Retina (tissue), 1 donor: ENCODE measurements at regions not wholly inside any gene's neighbourhood (a gene's known extent, or its start where the extent isn't known, plus 50 kb on each side); places are given as distances from the start of the nearest gene placed in this dataset.
"Not testable (repeated sequence)": the region's sequence is repeated elsewhere in the genome, so short reads cannot be mapped to it uniquely, and the experiment has no call there.

Source experiments
- DNase-seq: peaks from one replicate; pipeline ENCODE4 v3.0.0-alpha.2; 2016

DNA sequence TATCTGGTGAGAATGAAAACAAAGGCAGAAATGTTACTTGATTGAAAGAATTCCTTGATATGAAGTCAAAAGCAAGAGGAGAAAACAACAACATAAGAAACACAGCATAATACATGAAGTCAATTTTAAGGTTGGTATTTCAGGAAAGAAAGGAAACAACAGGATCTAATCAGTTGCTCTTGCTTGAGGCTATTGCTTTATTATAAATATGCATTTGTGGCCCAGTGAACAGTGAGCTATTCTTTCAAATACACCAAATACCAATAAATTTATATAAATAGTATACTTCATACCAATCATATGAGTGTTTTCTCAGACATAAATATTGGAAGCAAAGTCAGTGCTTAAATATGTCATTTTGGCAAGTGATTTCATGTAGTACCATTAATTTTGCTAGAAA, 806.6 kb downstream of the NXPH1 start:
- DNase-seq = no peak

DNA sequence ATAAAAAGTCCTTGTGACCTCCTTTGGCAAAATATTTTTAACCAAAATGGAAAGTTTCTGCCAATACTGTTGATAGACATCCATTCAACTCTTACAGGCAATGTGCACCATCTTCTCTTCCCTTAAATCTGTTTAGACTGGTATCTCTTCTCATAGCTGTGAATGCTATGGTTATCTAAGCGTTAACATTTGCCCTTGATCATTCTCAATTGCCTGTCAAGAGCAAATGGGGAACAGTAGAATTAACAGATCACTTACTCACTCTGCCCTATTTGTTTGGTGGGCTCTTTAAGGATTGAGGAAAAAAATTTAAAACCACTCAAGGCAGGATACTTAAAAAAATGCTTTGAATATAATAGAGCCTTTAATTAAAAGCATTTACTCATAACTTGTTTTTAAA, 808.4 kb downstream of the NXPH1 start:
- no peak for DNase-seq

DNA sequence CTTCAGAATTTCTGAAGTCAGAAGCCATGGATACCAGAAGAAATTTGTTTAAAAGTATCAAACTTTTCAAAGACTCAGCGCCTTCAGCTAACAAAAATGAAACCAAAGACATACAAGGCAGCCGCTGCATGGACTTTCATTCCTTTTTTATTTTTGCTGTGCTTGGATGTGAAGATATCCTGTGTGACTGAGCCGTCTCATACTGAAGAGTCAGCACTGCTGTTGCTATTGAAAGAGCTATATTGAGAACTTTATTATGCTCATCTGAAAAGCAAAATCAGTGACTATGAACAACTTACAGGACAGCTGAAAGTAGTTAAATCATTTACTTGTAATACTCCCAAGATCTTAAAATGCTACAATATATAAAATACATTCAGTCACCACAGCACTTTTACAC, 809.2 kb downstream of the NXPH1 start:
- DNase-seq = no peak

DNA sequence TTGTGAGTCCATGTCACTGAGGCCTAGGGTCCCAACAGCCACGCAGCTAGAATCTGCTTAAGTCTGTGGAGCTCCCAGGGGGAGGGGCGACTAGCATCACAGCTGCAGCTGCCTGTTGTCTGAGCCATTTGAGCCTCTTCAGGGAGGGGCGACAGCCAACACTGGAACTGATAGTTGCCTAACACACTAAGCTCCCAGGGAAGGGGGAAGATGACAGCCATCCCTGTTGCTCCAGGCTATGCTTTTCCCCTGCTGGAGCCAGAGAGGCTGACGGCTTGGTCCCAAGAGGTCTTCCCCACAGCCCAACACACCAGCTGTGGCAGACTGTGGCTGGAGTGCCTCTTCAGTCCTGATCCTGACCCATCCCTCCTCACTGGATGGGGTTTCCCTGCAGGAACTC, 817.5 kb downstream of the NXPH1 start:
- no peak for DNase-seq

DNA sequence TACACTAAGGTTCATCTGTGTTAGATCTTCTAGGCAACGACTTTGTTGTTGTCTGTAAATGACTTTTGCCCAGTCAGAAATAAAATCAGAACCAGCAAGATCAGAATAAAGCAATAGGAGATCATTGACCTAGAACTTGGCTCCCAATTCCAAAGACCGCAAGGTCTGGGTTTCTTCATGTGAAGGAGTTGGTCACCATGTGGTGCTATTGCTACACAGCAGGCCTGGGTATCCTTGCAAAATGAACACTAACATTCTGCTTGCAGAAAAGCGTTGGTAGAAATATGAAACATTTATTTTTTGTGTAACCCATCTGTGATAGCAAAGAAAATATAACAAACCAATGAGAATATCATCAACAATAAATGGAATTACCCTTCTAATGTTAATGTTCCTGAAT, 831.0 kb downstream of the NXPH1 start:
- no peak for DNase-seq

DNA sequence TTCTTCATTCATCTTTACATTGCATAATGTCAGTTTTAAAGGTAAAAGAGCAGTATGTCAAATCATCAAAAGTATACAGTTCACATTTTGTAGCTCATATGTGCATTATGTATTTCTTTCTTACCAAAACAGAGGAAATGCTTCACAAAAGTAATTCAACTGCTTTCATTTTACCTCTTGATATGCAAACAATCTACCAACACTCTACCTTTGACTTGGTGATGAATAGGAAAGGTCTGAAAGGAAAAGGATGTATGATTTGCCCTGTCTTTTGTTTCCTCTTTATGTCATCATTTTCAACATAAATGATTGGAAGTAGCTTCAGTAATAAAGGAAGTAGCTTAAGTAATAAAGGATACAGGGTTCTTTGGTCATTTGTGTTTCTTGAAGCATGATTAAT, 846.7 kb downstream of the NXPH1 start:
- no peak for DNase-seq

DNA sequence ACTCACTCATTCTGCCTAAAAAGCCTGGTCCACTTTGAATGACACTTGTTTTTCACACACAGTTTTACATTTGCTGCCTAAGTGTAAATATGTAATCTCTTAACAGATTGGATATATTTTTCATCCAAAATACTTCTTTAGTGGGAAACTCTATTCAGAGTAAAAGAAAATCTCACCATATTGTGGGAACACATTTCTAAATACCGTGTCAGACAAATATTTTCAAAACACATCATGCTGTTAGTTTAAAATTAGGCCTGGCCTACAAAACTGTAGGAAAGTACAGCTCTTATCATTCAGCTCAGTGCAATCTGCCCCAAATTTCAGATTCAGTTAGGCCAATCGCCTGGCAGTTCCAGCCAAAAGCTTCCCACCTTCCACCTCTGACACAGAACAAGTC, 849.8 kb downstream of the NXPH1 start:
- DNase-seq = no peak

DNA sequence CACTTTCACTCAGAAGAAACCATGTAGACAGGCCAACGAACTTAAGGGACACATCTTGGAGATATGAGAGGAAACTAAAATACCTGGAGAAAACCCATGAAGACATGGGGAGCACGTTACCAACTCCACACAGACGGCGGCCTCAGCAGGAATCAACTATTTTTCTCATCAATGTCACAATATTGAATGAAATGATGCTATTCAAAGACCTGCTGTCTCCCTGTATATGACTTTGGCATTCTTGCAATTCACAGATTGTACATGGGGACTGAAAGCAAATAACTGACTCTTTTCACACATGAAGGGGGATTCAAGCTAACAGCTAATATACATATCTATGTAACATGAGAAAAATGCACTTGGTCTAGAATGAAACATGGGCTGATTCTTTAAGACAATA, 869.0 kb downstream of the NXPH1 start:
- no peak for DNase-seq

DNA sequence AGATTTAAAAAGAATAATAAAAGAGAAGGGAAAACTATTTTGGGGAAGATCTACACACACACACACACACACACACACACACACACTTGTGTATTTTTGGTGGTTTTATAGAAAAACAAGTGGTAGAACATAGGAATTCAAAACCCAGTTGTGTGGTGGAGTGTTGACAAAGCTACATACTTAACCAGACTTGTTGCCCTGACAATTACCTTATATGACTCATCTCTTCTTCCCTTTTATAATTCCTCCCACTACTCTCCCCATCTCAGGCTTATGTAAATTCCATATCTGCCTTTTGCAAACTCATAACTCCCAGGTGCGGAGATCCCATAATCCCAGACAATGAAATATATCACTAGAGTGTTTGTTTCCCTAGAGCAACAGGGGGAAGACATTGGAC, 873.7 kb downstream of the NXPH1 start:
- DNase-seq = no peak

DNA sequence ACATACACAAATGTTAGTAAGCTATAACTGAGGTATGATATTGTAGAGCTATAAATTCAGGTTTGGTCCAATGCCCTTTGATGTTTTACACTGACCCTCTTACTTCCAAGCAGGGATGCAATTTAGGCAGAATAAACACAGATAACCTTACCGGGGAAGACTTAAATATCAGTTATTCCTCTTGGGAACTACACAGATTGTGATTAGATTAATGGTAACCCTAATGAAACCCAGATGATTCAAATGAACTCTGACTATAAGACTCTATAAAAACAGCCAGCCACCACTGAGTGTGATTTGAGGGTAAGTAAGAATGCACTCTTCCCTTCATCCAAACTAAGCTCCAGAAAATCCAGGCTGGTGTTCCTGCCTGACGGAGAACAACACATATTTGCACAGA, 891.1 kb downstream of the NXPH1 start:
- no peak for DNase-seq

DNA sequence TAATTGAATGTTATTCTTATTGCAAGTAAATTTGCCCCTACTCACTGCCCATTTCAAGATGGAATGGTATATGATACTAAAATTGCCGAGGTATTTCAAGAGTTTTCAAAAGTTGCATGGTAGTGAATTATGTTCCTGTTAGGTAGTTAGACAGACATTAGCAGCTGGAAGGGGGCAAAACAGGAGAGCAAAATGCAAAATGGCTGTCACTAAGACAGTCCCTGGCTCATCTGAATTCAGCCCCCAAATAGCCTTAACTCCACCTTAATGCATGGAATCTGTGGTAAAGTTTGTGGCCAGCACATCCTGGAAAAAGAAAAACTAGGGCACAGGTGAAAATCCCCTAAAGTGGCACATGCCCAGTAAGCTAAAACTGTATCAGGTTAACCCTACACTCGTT, 894.9 kb downstream of the NXPH1 start:
- no peak for DNase-seq

DNA sequence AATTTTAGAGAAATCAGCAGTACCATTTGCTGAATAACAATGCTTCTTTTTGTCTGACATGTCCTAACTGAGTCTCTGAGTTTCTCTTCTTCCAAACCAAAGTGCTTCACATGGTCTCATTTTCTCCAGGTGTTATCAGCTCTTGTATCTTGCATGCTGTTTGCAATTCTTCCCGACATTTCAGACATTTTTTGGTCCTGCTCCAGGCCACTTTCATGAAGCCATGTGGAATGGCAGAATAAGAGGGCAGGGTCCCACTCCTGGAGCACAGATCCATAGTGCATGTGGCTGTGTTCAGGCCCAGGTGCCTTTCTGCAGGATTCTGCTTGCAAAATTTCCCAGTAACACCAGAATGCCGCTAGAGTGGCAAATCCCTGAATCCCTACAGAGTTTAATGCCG, 916.2 kb downstream of the NXPH1 start:
- no peak for DNase-seq

DNA sequence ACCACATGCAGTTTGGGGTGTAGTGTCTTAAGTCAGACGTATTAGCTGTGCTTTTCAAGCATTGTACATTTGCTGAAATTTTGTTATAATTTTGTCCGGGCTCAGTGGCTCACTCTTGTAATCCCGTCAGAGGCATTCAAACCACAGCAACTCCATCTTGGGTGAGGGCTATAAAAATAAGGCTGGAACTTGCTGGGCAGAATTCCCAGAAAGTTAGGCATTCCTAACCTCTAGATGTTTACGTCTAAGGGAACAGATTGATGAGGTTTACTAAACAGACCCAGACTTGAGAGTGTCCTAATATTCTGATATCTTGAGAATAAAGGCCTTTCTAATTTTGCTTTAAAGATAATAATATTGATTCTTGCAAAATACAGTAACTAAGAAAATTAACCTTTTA, 957.8 kb downstream of the NXPH1 start:
- DNase-seq = no peak

DNA sequence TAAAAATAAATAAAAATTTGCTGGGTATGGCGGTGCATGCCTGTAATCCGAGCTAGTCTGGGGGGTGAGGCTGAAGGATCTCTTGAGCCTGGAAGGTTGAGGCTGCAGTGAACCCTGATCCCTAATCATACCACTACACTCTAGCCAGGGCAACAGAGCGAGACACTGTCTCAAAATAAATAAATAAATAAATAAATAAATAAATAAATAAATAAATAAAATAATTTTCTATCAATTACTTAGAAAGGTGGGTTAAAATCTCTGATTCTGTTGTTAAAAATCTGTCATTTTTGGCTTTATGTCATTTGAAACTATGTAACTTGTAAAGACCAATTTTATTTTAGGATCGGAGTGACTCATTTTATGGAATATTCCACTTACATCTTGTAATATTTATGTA, 958.6 kb downstream of the NXPH1 start:
- no peak for DNase-seq

DNA sequence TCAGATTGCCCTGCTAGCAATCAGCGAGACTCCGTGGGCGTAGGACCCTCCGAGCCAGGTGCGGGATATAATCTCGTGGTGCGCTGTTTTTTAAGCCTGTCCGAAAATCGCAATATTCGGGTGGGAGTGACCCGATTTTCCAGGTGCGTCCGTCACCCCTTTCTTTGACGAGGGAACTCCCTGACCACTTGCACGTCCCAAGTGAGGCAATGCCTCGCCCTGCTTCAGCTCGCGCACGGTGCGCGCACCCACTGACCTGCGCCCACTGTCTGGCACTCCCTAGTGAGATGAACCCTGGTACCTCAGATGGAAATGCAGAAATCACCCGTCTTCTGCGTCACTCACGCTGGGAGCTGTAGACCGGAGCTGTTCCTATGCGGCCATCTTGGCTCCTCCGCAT, 971.0 kb downstream of the NXPH1 start:
- not testable (repeated sequence) for DNase-seq

DNA sequence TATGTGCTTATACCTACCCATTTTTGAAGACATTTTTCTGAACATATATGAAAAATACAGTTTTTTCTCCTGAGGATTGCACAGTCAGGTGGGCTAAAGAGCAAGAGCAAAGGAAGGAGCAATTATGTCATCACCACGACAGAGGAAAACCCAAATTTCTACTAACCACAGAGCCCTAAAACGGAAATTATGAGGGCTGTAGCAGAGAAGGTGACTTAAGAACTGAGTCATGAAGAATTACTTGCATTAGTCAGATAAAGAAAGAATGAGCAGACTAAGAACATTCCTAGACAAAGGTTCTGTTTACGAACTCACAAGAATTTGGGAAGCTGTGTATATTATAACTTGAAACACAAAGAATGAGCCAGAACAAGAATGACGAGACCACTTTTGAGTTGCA, 974.4 kb downstream of the NXPH1 start:
- DNase-seq = no peak

DNA sequence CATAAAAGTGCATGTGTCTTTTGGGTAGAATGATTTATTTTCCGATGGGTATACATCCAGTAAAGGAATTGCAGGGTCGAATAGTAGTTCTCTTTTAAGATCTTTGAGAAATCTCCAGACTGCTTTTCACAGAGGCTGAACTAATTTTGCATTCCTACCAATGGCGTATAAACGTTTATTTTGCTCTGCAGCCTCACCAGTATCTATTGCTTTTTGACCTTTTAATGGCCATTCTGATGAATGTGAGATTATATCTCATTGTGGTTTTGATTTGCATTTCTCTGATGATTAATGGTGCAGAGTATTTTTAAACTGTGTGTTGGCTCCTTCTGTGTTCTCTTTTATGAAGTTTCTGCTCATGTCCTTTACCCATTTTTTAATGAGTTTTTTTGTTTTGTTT, 1020.1 kb downstream of the NXPH1 start:
- no peak for DNase-seq

DNA sequence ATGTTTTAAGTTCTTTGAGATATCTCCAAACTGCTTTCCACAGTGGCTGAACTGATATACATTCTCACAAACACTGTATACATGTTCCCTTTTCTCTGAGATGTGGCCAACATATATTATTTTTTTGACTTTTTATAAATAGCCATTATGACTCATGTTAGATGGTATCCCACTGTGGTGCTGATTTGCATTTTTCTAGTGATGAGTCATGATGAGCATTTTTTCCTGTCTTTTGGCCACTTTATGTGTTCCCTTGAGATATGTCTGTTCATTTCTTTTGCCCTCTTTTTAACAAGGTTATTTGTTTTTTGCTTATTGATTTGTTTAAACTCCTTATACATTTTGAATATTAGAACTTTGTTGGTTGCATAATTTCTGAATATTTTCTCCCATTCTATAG, 1055.1 kb downstream of the NXPH1 start:
- no peak for DNase-seq

DNA sequence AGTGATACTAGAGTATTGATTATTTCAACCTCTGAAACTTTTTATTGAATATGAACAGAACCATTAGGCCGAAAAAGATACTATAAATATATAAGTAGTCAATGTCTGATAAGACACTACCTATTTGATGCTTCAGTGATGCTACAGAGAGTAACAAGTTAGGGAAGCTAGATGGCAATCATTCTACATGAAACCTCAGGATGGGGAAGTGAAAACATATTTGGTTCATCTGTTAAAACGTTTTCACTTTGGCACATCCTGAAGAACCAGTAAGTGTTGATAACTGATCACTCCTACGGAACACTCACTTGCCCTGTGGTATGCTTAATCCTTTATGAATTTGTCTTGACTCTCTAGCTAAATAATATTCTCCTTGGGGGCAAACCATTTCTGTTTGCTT, 1064.9 kb downstream of the NXPH1 start:
- no peak for DNase-seq

DNA sequence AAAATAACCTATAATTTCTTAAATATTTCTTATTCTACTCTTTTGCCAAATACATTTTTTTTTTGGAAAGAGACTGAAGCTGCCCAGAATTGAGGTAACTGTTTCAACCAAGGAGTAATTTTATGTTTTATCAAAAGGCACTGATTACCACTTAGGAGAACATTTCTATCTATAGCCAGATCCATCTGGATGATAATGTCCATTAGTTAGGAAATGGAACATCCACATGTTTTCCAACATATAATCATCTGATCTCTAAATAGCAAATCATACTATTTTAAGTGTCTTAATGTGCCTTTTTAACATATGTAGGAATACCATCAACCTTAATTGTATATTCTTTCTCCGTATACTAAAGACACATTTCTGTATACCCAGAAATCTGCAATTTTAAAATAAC, 1068.9 kb downstream of the NXPH1 start:
- no peak for DNase-seq

DNA sequence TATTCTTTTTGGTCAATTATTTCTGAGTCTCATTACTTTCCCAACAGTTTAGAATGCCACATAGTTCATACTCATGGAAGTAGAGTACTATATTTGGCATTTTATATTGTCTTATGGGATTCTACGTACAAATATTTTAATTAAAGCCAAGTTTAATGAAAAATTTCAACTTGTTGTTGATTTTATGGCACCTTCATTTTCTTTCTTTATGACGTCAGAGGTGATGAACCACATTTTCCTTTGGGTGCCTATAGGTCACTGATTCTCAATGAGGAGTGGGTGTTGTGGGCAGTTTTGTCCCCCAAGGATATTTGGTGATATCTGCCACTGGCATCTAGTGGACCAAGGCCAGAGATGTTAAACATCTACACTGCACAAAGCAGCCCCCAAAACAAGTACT, 1071.3 kb downstream of the NXPH1 start:
- DNase-seq = no peak

DNA sequence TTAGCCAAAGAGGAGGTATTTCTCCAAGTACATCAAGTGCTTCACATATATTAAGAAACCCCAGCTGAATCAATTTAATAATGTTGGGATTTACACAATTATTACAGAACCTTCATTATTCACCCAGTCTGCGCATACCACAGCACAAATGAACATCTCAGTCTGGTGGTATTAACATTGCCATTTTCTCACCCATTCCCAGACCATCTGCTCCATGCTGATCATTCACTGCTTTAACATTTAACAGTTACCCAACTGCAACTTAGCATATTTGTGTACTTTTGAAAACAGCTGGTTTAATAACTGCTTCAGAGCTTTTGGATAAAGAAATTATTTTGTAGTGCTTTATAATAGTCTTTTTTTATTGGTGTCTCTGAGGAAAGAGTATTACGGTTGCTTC, 1072.1 kb downstream of the NXPH1 start:
- DNase-seq = no peak

DNA sequence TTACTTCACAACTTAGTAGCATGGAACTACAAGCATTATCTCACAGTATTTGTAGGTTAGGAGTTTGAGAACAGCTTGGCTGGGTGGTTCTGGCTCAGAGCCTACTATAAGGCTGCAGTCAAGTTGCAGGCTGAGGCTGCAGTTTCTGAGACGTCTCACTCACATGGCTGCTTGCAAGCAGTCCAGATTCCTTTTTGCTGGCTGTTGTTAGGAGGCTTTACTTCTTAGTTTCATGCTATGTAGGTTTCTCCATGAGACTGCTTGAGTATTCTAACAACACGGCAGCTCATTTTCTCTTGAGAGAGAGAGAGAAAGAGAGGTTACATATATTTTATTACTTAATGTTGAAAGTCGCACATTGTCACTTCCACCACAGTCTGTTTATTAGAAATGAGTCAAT, 1073.9 kb downstream of the NXPH1 start:
- peak; percentile 13 for DNase-seq

DNA sequence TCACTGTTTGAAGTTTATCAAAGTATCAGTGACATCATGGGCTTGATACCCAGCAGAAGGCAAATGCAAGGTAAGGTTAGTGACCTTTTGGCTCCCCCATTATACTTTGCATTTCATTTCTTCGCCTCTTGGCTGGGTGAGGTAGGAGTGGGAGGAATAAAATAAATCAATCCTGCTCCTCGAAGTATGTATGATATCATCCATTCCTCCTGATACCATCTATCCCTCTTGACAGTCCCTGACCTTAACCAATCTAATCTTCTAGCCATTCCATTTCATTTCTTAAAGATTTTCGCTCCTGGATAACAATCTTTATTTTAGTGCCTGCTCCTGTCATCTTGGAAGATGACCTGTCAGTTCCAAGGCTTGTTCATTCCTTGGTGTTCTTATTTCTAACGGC, 1083.3 kb downstream of the NXPH1 start:
- DNase-seq = no peak

DNA sequence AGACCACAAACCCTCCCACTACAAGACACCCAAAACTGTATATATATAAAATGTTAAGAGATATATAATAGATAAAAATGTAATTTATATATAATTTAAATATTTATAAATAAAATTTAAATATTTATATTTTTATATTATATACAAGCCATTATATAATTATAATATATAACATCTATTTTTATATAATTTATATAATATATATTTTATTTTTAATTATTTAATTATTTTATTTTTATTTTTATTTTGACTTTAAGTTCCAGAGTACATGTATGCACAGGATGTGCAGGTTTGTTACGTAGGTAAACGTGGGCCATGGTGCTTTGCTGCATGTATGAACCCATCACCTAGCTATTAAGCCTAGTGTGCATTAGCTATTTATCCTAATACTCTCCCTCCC, 1090.2 kb downstream of the NXPH1 start:
- DNase-seq = no peak

DNA sequence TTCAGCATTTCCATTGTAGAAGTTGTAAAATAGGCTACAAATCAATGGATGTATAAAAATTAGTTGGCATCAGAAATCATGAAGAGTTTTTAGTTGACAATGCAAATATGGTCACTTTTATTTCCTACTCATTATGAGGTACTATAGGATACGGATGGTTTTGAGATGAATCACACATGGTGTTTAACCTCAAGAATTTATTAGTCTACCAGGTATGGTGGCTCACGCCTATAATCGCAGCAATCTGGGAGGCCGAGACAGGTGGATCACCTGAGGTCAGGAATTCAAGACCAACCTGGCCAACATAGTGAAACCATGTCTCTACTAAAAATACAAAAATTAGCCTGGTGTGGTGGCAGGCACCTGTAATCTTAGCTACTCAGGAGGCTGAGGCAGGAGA, 1119.0 kb downstream of the NXPH1 start:
- not testable (repeated sequence) for DNase-seq
